GM04504 (cell line): ENCODE measurements at regions not wholly inside any gene's neighbourhood (a gene's known extent, or its start where the extent isn't known, plus 50 kb on each side); places are given as distances from the start of the nearest gene placed in this dataset.
"Not testable (repeated sequence)": the region's sequence is repeated elsewhere in the genome, so short reads cannot be mapped to it uniquely, and the experiment has no call there.

Source experiments
- DNase-seq: peaks from one replicate; pipeline ENCODE4 v3.0.0-alpha.2; 2012; ENCODE audit warnings: low read depth

- DNase-seq: no peak
These were observed 88.3 kb upstream of the PTHLH start for GRCh38 chr12:28060871-28061270.

- no peak for DNase-seq
These were observed 90.9 kb upstream of the PTHLH start for GRCh38 chr12:28063355-28063880.

- no peak for DNase-seq
These were observed 92.8 kb upstream of the PTHLH start for GRCh38 chr12:28065374-28065773.

GRCh38 chr12:28065889-28066630 lies 93.5 kb upstream of the PTHLH start:
- DNase-seq: no peak

- no peak for DNase-seq
These were observed 94.3 kb upstream of the PTHLH start for GRCh38 chr12:28066879-28067278.

GRCh38 chr12:28068467-28068866 lies 95.9 kb upstream of the PTHLH start:
- DNase-seq: no peak

- no peak for DNase-seq
These were observed 107.0 kb upstream of the PTHLH start for GRCh38 chr12:28079539-28079938.

- DNase-seq: no peak
These were observed 108.2 kb upstream of the CCDC91 start for GRCh38 chr12:28082096-28082495.

- no peak for DNase-seq
These were observed 106.2 kb upstream of the CCDC91 start for GRCh38 chr12:28083840-28084678.

GRCh38 chr12:28086521-28087155 lies 103.6 kb upstream of the CCDC91 start:
- no peak for DNase-seq

- no peak for DNase-seq
These were observed 101.5 kb upstream of the CCDC91 start for GRCh38 chr12:28088566-28089272.

- DNase-seq: no peak
These were observed 100.9 kb upstream of the CCDC91 start for GRCh38 chr12:28089338-28089737.

- no peak for DNase-seq
These were observed 99.4 kb upstream of the CCDC91 start for GRCh38 chr12:28090835-28091234.

GRCh38 chr12:28092396-28092795 lies 97.9 kb upstream of the CCDC91 start:
- no peak for DNase-seq

GRCh38 chr12:28096649-28097048 lies 93.6 kb upstream of the CCDC91 start:
- no peak for DNase-seq

- DNase-seq: no peak
These were observed 93.0 kb upstream of the CCDC91 start for GRCh38 chr12:28097221-28097620.

- DNase-seq: not testable (repeated sequence)
These were observed 91.0 kb upstream of the CCDC91 start for GRCh38 chr12:28099245-28099644.

GRCh38 chr12:28099871-28100270 lies 90.4 kb upstream of the CCDC91 start:
- no peak for DNase-seq

GRCh38 chr12:28100717-28101116 lies 89.5 kb upstream of the CCDC91 start:
- no peak for DNase-seq

- DNase-seq: no peak
These were observed 85.9 kb upstream of the CCDC91 start for GRCh38 chr12:28104316-28104715.

- no peak for DNase-seq
These were observed 85.1 kb upstream of the CCDC91 start for GRCh38 chr12:28104903-28105864.
